ENCODE measurements at regions not wholly inside any gene's neighbourhood (a gene's known extent, or its start where the extent isn't known, plus 50 kb on each side); places are given as distances from the start of the nearest gene placed in this dataset.
A peak's percentile ranks its signal among the peaks of the same experiment; 100 is the strongest.

DNA sequence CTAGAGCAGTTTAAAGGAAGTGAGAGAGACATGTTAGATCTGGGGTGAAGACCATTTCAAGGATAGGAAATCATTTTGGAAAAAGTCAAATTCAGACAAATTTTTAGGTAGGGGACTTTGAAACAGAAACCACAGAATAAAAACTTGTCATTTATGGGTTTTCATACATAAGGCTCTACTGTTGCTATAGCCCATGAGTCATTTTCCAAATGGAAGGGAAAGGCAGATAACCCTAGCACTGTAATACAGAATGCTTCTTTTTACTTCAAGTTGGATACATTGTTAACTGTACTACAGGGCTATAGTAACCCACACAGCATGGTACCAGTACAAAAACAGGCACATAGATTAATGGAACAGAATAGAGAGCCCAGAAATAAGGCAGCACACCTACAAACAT is 455.4 kb downstream of the EBF1 start:
- DNase-seq = no peak

DNA sequence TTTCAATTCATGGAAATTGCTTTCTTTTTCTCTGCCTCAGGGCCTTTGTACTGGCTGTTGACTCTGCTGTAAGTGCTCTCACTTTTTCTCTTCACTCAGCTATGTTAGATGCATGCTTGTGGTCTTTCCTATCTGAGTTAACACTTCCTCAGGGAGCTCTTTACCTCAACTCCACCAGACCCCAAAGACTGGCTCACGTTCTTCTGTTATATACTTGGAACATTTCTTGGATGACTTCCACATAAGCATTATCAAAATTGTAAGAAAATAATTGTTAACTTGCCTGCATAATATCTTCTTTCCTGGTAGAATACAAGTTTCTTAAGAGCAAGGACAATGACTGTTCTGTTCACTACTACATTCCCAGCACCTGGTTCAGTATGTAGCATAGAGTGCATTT is 455.9 kb downstream of the EBF1 start:
- DNase-seq = no peak

DNA sequence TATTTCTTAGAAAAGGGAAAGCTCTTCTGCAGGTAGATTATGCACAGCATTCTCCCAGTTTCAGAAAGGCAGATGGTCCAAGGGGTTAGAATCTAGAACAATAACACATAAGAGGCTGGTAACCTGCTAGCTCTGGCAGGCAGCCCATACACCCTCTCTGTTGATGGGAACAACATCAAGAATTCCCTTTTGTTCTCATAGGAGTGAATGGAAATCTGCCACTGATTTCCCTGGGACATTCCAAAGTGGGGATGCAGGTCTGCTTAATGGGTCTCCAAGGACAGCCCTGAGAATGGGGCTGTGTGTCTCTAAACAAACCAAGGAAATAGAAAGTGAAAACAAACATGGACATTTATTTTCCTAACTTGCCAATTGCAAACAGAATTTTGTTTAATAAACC is 456.8 kb downstream of the EBF1 start:
- no peak for DNase-seq

DNA sequence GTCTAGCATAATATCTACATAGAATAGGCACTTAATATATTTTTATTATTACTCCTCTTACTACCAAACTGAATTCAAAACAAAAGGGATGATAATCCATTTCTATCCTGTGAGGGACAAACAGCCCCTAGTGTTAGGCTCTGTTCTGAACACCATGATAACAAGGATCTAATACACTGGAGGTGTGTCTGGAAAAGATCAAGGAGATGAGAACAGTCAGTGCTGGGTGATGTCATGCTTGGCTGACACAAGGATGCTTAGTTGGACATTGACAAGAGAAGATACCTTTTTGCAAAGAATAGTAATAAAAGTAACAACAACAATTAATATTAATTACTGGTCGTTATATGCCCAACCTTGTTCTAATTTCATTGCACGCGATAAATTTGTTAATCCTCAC is 458.7 kb downstream of the EBF1 start:
- no peak for DNase-seq

DNA sequence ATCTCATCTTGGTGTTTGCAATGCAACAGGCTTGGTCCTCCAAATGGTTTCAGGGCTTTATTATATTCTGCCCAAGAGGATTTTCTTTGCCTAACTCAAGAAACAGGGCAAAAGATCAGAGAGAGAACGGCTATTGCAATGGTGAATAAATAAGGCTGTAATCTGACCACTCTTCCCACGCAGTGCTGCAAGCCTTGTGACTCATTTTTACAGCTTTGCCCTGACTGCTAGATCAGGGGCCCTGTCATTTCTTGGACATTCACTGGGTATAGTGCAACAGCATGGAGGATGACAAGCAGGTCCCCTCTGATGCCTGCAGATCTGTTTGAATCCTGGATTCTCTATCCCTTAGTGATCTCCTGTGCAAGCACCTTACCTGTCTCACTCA is 459.1 kb downstream of the EBF1 start:
- DNase-seq = peak; percentile 54 to 70 (median 69)

DNA sequence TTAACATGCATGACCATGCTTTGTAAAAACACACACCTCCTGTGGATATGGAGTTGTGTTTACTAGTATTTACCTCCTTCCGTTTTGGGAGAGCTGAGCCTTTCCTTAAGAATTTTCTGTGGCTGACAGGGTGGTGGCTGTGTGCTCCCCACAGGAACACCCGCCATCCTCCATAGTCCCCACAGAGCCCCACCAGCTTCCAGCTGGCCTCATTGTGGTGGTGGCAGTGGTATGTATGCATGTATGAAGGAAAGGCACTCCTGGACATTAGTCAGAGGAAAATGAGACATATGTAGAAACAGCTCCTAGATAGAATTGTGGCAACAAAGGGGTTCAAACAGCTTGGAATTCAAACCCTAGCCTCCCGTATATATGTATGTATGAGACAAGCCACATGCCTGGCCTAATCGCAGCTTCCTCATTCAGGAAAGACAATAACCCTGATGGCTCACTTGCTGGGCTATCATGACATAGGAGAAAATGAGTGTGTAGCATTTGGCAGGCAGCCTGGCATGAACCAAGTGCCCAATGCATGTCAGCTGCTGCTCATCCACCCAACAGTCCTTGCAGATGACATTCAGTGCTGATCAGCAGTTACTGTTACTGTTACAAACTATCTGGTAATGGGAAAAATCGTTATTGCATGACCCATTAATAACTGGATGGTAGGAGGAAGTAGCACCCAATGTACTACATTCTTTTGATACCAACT is 459.7 kb downstream of the EBF1 start:
- DNase-seq = peak; percentile 36 to 60 (median 49)

DNA sequence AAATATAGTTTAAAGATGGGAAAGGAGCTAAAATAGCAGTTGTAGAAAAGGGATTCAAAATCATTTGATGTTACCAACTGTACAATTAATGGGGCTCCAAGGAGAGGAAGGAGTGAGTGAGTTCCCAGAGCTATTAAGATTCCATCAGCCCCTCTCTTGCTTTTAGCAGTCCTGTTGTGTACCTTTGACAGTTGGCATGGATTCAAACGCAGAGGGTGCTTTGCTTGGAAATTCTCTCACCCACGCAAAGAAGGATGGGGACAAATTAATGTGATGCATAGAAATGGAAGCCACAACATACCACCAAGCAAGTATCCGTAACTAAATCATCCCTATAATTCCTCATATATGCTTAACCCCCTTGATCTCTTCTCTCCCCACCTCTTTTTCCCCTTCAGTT is 461.3 kb downstream of the EBF1 start:
- DNase-seq = no peak

DNA sequence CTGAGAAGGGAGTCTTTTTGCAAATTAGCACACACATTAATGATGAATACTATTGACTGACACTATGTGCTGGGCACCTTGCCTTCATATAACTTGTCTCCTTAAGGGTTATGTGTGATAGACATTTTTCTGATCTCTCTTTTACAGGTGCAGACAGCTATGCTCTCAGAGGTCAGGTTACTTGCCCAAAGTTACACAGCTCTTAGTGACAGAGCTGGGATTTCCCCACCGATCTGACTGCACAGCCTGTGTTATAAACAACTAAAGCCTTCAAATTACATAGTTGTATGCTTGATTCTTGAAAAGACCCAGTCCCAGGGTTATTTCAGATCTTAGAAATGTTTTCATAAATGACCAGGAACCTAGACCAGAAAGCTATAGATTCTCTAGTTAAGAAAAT is 462.7 kb downstream of the EBF1 start:
- no peak for DNase-seq

DNA sequence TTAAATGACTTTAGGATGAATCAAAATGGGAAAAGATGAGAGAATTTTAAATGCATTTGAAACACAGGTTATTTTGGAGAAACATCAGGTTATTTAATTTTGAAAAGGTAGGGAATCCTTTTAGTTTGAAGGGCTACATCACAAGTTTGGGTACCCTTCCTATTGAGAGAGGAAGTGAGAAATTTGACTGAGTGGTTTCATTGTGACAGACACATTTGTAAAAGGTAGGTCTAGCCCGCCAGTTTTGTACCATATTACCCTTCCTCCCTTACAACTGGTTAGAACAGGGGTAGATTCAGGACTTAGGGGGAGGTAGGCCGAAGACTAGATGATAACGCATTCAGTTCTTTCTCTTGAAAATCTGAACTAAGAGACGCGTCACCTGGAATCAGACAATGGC is 464.2 kb downstream of the EBF1 start:
- DNase-seq = no peak

DNA sequence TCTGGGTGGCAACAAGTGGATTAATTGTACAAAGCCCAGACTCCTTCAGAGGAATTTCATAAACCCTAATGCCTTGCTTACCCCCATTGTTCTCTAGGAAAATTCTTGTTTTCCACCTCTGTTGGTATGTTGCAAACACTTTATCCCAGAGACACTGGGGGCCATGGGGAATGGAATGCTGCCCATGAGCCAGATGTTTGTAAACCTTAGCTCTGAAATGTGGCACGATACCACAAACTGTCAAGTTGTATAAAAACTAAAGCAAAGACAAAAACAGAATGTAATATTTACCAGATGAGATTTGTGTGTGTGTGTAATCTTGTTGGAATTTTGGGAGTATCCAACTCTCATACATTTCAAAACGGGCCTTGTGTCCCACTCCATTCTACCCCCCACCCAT is 465.0 kb downstream of the EBF1 start:
- no peak for DNase-seq

DNA sequence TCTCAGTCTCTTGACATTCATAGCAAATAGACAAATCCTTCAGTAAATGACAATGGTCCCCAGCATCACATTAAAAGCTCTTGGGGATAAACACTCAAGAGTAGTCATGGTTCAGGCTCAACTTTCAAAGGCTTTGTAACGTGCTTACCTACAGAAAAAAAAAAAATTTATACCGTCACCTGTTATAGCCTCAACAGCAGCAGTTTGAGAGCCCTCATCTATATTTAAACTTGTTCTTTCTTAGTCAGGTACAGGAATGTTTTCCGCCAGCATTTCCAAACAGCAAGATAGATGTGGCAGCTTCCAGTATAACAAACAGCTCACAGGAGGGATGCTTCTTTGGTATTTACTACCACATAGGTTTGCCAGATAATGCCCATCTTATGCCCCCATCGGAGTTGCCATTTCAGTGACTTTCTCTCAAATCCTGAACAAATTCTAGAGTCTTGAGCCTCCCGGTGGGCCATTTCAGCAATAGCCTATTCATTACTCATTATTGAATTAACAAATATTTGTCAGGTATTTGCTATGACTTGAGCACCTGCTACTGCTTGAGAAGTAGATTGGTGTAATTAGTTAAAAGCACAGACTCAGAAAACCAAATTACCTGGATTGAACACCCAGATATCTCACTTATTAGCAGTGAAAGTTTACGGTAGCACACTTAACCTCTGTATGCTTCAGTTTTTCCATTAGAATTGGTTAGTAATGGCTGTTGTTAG is 470.0 kb downstream of the EBF1 start:
- no peak for DNase-seq

DNA sequence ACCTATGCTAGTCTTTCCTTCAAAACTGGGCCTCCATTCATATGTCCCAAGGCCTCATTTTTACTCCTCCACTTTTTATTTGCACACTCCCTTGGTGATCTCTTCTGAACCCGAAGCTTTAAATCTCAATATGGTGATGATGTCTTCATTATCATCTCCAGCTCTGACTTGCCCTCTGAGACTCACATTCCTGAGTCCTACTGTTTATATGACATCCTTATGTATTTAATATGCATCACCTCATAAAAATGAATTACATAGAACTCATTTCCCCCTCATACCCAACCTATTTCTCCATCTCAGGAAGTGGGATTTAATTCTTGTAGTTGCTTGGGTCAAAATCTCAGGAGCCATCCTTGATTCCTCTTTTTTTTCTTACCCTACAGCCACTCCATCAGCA is 473.0 kb downstream of the EBF1 start:
- DNase-seq = no peak

DNA sequence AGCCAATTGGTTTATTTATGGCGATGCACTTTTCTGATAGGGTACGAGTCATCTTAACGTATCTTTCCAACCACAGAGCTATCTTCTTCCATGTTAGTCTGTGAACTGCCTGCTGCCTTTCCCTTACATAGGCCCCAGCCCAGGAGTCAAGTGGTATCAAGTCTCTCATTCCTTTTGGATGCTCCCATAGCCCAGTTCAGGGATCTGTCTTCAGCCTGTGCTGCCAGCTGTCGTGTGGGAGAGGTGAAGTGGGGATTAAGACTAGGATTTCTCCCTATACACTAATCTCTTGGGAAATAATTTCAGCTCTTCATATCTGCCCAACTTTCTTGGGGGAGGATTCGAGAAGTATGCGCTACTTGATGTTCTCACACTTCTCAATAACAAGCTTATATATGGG is 475.7 kb downstream of the EBF1 start:
- no peak for DNase-seq

DNA sequence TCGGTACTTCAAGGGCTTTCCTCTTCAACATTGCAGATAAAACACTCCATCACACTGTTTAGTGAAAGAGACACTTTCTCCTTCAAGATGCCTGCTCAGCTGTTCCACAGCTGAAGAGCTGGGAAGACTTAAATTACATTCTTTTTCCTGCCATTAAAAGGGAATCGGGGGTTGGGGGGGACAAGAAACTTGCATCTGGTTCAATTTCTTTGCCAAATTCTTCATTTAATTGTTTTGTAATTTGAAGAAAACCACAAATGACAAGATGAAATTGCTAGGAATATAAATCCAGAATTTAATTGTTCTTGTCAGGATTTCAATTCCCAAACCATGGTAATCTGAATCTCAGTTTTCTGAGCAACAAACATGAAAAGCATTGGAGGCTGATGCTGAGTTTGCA is 478.3 kb downstream of the EBF1 start:
- DNase-seq = no peak

DNA sequence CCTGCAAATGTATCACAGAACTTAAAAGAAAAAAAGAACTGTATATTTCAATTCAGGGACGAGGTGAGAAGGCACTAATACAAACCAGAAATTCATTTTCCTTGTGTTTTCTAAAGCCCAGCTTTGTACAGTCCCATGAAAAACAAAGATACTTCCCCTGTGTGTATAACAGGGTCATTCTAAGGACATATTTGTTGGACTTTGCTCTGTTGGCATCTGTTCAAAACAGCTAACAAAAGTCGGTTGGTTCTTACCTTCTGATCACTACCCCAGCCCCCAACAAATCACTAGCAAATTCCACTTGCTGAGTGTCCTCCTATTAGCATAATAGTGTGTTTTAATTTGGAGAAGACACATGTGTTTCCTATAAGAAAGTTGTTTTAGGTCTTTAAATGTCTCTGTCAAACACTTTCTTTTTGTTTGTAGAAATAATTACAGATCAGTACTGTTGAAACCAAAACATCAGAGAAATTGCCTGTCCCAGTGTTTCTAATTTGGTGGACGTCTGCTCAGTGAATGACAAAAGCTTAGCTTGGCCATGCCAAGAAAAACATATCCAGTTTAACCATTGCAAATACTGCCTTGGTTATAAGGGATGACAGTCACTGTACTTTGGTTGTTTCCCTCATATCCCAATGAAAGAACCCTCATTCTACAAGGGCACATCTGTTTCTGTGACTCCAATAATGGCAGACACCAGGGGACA is 480.5 kb downstream of the EBF1 start:
- no peak for DNase-seq

DNA sequence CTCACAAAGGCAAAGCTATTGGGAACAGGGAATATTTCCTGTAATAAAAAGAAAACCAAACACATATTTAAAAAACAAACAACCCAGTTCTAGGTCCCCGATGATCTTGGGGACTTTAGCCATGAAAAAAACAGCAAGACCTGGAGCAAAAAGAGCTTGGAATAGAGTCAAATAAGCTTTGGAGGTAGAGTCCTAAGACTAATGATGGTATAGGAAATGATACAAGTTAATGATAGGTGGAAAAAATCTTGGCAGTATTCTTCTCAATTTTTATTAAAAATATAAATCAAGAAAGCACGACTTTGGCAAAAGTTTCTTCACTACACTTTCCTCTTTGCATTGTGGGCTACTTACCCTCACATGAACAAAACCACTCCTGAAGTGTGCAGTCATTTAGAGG is 481.5 kb downstream of the EBF1 start:
- DNase-seq = no peak

DNA sequence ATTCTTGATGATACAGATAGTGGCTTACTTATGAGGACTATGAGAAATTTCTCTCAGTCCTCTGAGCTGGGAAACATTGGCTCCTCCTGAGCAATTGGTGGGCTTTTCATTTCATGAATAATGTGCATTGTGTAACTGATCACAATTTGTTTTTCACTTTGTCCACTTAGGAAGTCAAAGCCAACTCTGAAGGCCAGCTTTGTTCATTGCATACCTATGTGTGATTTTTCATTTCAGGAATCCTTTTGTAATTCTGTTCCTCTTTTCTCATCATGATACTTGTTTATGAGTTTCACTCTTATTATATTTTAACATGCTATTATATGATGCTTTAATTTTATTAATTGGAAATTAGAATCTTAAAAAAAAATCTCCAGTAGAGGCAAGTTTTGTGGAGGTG is 483.0 kb downstream of the EBF1 start:
- DNase-seq = no peak

DNA sequence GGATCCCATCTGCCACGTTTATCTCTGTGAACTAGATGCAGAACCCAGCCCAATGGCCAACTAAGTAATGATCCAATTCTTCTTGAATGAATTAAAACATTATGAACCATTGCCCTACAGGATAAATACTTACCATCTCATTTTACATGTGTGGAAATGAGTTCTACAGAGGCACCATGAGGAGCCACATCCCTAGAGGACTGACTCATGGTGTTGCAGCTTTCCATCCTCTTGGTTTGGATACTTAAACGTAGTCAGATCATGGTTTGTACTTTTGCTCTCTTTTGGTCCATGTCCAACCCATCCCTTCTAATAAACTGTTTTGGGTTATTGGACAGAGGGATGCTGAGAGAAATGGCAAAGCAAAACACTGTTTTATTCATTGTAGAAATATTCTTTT is 484.8 kb downstream of the EBF1 start:
- DNase-seq = no peak

DNA sequence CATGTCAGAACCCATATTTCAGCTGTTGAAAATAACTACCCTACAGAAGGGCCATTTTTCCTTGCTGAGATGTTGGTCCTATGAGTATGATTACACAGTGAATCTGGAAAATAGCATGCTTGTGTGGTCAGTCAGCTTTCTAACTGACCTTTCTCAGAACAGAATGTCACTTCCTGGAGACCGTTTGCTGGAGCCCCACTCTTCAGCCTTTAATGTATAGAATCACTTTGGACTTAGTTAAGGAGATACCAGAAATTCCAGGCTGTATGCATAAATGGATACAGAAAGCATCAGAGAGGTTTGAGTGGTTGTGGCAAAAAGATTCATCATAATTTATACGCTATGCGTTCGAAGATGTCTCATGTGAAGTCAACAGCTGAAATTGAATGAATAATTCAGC is 488.1 kb downstream of the EBF1 start:
- DNase-seq = no peak

DNA sequence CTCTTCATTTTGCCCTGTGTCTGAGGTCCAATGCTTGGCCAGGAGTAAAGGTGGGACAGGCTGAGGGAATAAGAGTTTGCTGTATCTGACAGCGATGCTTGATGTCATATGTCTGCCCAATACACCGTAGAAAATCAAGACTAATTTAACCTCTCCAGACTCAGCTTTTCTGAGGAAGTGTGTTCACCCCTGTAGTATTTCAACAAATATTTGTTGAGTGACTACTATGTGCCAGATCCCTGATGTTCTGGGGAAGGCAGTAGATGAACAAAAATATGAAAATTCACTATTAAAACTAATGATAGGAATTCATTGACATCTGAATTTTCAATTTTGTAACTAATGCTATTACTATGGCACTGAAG is 489.7 kb downstream of the EBF1 start:
- no peak for DNase-seq

DNA sequence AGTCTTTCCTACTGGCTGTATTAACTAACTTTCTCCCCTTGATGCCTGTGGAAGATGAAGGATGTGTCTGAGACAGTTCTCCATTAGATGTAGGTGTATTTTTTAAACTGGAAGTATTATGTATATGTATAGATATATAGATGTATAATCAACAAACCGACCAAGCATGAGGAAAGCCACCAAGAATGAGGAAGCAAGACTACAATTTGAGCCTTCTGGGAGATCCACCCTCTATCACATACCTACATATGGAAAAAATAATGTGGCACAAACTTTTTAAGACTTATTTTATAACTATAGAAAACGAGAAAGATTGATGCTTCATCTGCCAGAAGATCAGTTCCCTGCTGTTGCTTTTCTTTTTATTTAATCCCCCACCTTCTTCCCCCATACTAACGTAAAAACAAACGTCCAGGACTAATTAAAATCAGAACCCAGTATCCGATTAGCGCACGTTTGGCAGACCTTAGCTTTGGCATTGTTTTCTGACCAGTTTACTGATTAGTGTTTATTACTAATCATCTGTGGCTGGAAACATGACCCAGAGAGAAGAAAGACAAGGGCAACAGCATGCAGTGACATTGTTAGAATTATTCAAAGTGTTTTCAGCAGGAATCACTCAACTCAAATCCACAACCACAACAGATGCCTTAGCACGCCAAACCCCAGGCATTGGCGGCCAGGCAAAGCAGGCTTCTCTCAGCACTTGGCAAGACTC is 490.2 kb downstream of the EBF1 start:
- no peak for DNase-seq

DNA sequence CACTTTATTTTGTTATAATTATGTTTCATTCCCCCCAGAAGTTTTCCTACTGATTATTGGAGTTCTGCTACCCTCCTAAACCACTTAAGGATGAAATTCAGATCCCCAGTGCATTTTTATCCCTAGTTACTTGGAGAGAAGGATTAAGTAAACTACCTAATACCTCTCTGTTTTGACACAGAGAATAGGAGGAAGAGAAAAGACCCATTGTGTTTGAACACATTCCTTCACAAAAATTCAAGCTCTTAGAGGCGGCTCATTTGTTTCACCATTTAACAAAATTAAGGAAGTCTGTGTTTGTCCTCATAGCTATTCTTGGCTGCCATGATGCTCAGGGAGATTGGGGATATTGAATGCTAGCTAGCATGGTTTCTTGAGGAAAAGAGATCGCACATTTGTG is 492.6 kb downstream of the EBF1 start:
- DNase-seq = no peak

DNA sequence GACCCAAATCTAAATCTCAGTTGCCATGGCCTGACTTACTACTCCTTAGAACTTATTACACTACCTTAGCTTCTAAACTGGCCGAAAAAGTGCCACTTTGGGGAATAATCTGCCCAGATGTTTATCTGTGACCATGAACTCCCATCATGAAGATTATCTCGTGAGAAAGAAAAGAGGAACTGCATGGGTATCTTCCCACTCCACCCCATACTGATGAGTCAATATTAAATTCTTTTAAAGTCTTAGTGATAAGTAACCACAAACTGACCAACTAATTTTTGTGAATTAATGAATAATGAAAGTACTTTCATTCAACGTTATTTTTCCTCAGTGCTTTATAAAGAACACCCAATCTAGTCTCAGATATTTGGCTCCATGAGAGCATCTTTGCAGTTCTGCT is 493.5 kb downstream of the EBF1 start:
- peak; percentile 19 to 64 (median 59) for DNase-seq

DNA sequence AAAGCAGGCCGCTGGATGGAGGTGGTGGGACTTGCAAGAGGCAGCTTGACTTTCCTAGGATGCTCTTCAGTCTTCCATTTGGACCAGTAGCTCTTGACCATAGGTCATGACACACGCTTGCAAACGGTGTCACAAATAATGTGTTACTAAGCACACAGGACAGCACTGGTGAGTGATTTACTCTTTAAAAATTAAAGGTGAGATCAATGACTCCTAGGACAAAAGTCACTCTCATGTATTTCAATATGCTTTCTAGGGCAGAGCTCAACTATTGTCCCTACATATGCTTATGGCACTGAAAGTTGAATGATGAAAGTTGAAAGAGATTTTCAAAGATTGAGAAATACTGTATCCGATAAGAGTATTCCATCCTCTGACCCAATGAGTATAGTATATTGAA is 496.7 kb downstream of the EBF1 start:
- DNase-seq = no peak

All from suppressor macrophage treated with lipopolysaccharide for 1 hour (primary cell).